Epithelial cell of esophagus (primary cell): ENCODE measurements at regions not wholly inside any gene's neighbourhood (a gene's known extent, or its start where the extent isn't known, plus 50 kb on each side); places are given as distances from the start of the nearest gene placed in this dataset.
A peak's percentile ranks its signal among the peaks of the same experiment; 100 is the strongest.

Experiments used
- DNase-seq: peaks from one replicate; pipeline ENCODE4 v3.0.0; 2010; ENCODE audit warnings: low read depth
- H3K4me3 ChIP-seq: 2 replicates; pipeline ENCODE4 v1.5.1; 2011; ENCODE audit warnings: mild to moderate bottlenecking, low read length, control low read depth
- CTCF ChIP-seq: IDR thresholded peaks from 2 replicates; pipeline ENCODE4 v1.5.1; 2011; ENCODE audit warnings: low read depth, mild to moderate bottlenecking, low read length, control low read depth, inconsistent platforms; ENCODE audit not compliant: insufficient read depth; ENCODE audit errors: missing control alignments

- H3K4me3 ChIP-seq, result no peak overlapping the region
- DNase-seq, result no peak
- no peak for TF ChIP-seq CTCF
Measured at GRCh38 chr12:77679686-77680085, 151.0 kb upstream of the NAV3 start.

GRCh38 chr12:77678621-77679020 is 152.1 kb upstream of the NAV3 start:
- no peak for TF ChIP-seq CTCF
- DNase-seq, result no peak
- no peak overlapping the region for H3K4me3 ChIP-seq

GRCh38 chr12:77667101-77667500 is 163.6 kb upstream of the NAV3 start:
- DNase-seq, result no peak
- no peak for TF ChIP-seq CTCF
- no peak overlapping the region for H3K4me3 ChIP-seq

- peak; percentile 38 for DNase-seq
- H3K4me3 ChIP-seq, result no peak overlapping the region
Measured at GRCh38 chr12:77648716-77649115, 182.0 kb upstream of the NAV3 start.

GRCh38 chr12:77645966-77646598 is 184.6 kb upstream of the NAV3 start:
- no peak for DNase-seq
- H3K4me3 ChIP-seq, result no peak overlapping the region
- TF ChIP-seq CTCF, result no peak

More at GRCh38 chr12:77648716-77649115, 182.0 kb upstream of the NAV3 start:
- TF ChIP-seq CTCF, result no peak

GRCh38 chr12:77644915-77645605 is 185.6 kb upstream of the NAV3 start:
- H3K4me3 ChIP-seq, result no peak overlapping the region
- TF ChIP-seq CTCF, result no peak
- DNase-seq, result no peak

GRCh38 chr12:77642246-77642645 is 188.4 kb upstream of the NAV3 start:
- H3K4me3 ChIP-seq, result no peak overlapping the region
- no peak for DNase-seq
- no peak for TF ChIP-seq CTCF
